ENCODE measurements at regions not wholly inside any gene's neighbourhood (a gene's known extent, or its start where the extent isn't known, plus 50 kb on each side); places are given as distances from the start of the nearest gene placed in this dataset.

GRCh38 chr15:93707751-93708150 is 523.6 kb upstream of the MCTP2 start:
- intact Hi-C loops (cut with micrococcal nuclease): no loop called here
- H3K27me3 Mint-ChIP-seq: no peaks in the 10 kb centered on the region
- ATAC-seq (ENCODE audit: low read depth): no peak
- peaks cover 3% of the 10 kb centered on the region for H3K9me3 Mint-ChIP-seq
- no peaks in the 10 kb centered on the region for H3K4me1 Mint-ChIP-seq
- DNase-seq: no peak
- no peaks in the 10 kb centered on the region for H3K36me3 Mint-ChIP-seq (ENCODE audit: low read depth)
- no peak for TF ChIP-seq CTCF (IDR thresholded peaks at IDR 0.05)
- H3K27ac Mint-ChIP-seq: no peak overlapping the region
- ChIA-PET POLR2A (no interaction called here), CTCF (no interaction called here)
- H3K4me3 Mint-ChIP-seq: no peak overlapping the region

- H3K4me1 Mint-ChIP-seq: no peaks in the 10 kb centered on the region
- no peak for ATAC-seq (ENCODE audit: low read depth)
- H3K27ac Mint-ChIP-seq: no peak overlapping the region
- ChIA-PET POLR2A (no interaction called here), CTCF (no interaction called here)
- no peaks in the 10 kb centered on the region for H3K36me3 Mint-ChIP-seq (ENCODE audit: low read depth)
- no peak overlapping the region for H3K4me3 Mint-ChIP-seq
- no peak for TF ChIP-seq CTCF (IDR thresholded peaks at IDR 0.05)
- no peak for DNase-seq
- no peaks in the 10 kb centered on the region for H3K27me3 Mint-ChIP-seq
- peaks cover 3% of the 10 kb centered on the region for H3K9me3 Mint-ChIP-seq
- intact Hi-C loops (cut with micrococcal nuclease): no loop called here
These were observed 524.7 kb upstream of the MCTP2 start for GRCh38 chr15:93706495-93707292.

- Mint-ChIP-seq H3K27ac (no peak overlapping the region), H3K36me3 (ENCODE audit: low read depth) (no peaks in the 10 kb centered on the region), H3K27me3 (no peaks in the 10 kb centered on the region), H3K4me3 (no peak overlapping the region), H3K9me3 (peaks cover 3% of the 10 kb centered on the region), H3K4me1 (no peaks in the 10 kb centered on the region)
- ChIA-PET POLR2A (no interaction called here), CTCF (no interaction called here)
- intact Hi-C loops (cut with micrococcal nuclease): no loop called here
- ATAC-seq (ENCODE audit: low read depth): no peak
- DNase-seq: no peak
- TF ChIP-seq CTCF (IDR thresholded peaks at IDR 0.05): no peak
These were observed 525.5 kb upstream of the MCTP2 start for GRCh38 chr15:93705753-93706455.

- Mint-ChIP-seq H3K36me3 (ENCODE audit: low read depth) (no peaks in the 10 kb centered on the region), H3K4me3 (no peak overlapping the region), H3K27me3 (no peaks in the 10 kb centered on the region), H3K9me3 (peaks cover 3% of the 10 kb centered on the region), H3K4me1 (no peaks in the 10 kb centered on the region), H3K27ac (no peak overlapping the region)
- ChIA-PET POLR2A (no interaction called here), CTCF (no interaction called here)
- no peak for TF ChIP-seq CTCF (IDR thresholded peaks at IDR 0.05)
- intact Hi-C loops (cut with micrococcal nuclease): no loop called here
- DNase-seq: no peak
- no peak for ATAC-seq (ENCODE audit: low read depth)
These were observed 528.1 kb upstream of the MCTP2 start for GRCh38 chr15:93703092-93703739.

GRCh38 chr15:93700051-93700450 is 531.3 kb upstream of the MCTP2 start:
- no peak for TF ChIP-seq CTCF (IDR thresholded peaks at IDR 0.05)
- H3K4me3 Mint-ChIP-seq: no peak overlapping the region

More at GRCh38 chr15:93700051-93700450, 531.3 kb upstream of the MCTP2 start:
- no peaks in the 10 kb centered on the region for H3K4me1 Mint-ChIP-seq
- H3K27me3 Mint-ChIP-seq: no peaks in the 10 kb centered on the region
- DNase-seq (no peak), ATAC-seq (ENCODE audit: low read depth) (no peak)
- no peaks in the 10 kb centered on the region for H3K36me3 Mint-ChIP-seq (ENCODE audit: low read depth)
- intact Hi-C loops (cut with micrococcal nuclease): no loop called here
- POLR2A ChIA-PET: no interaction called here
- no peak overlapping the region for H3K27ac Mint-ChIP-seq
- H3K9me3 Mint-ChIP-seq: peaks cover 17% of the 10 kb centered on the region
- CTCF ChIA-PET: no interaction called here

All from activated B cell treated with CpG ODN at 0.5 μM for 24 hours (primary cell).